Right hindlimb (tissue), 1 donor: ENCODE measurements at regions not wholly inside any gene's neighbourhood (a gene's known extent, or its start where the extent isn't known, plus 50 kb on each side); places are given as distances from the start of the nearest gene placed in this dataset.

Experiments used
- DNase-seq: peaks from one replicate; pipeline ENCODE4 v3.0.0-alpha.2; 2018

DNA sequence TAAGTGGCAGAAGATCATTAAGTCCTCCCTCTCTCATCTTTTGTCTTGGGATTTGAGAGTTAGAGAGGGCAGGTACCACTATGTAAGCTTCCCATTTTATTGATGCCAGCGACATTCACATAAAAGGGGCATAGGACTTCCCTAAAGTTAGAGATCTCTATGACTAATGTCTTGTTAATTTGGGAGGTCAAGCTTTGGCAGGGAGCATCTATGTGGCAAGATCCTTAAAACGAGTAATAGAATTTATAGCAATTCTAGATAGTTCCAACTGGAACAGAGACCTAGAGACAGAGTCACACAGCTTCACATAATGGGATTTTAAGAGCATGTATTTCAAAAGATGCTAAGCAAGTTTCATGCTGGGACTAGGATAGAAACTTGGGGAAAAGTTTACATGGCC, 308.0 kb downstream of the MAP2K6 start:
- no peak for DNase-seq

DNA sequence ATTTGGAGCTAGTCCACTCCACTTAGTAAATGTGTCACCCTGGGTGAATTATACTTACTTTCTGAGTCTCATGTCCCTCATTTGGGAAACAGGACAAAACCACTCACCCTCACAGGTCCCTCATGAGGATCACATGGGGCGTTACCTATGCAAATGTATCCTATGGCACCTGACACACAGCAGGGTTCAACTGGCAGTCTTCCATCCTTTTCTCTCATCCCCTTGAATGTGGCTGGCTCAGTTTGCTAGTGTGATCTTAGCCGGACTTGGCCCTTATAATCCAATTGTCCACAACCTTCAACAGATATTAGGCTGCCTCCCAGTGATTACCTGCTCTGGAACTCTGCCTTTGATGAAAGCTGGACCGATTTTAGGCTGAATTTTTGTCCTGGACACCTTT, 308.8 kb downstream of the MAP2K6 start:
- DNase-seq, result no peak

- no peak for DNase-seq
Observed at GRCh38 chr17:69723741-69724140, 309.2 kb downstream of the MAP2K6 start.

DNA sequence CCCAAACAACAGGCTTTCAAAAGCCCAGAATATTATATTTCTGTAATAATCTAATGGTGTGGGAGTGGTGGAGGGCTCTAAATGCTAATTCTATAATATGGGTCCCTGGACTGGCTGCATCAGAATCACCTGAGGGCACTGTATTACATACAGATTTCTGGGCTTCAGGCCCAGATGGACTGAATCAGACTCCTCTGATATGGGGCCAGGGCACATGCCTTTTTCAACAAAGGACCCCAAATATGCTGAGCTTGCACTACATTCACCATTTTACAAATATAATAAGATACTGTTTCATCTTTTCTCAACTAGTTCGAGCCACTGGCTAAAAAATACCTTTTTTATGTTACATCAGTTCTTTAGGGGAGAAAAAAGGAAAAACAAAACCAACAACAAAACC, 309.7 kb downstream of the MAP2K6 start:
- no peak for DNase-seq

DNA sequence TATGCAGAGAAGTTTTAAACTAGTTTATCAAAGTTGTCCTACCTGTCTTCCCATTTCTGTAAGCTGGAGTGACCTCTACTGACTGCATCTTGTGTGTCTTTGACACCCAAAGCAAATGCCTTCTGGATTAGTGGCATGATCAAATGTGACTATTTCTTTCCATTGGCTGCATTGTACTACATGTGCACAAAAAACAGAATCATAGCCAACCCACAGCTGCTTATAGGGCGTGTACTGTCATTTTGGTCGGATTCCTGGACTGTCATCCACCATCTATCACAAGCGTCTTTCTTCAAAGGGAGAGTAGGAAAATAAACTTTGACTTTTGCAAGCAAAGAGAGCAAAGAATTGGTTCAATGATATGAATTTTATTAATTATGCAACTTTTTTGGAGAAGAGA, 310.6 kb downstream of the MAP2K6 start:
- no peak for DNase-seq

DNA sequence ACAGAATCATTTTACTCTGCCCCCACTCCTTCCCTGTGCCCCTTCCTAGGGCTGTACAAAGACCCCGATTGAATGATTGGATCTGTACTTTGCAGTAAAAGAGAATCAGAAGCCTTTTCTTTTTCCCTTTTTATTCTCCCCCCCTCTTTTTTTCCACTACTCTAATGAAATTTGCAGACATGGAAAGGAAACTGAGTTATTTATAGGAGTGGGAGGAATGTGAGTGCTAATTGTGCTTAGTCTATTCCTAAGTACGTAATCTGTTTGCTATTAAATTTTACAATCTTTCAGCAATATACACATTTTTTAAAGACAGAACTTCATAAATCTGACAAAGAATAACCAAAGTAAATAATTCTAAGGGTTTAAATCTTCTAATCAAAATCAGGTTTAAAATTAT, 314.3 kb downstream of the MAP2K6 start:
- DNase-seq, result no peak

DNA sequence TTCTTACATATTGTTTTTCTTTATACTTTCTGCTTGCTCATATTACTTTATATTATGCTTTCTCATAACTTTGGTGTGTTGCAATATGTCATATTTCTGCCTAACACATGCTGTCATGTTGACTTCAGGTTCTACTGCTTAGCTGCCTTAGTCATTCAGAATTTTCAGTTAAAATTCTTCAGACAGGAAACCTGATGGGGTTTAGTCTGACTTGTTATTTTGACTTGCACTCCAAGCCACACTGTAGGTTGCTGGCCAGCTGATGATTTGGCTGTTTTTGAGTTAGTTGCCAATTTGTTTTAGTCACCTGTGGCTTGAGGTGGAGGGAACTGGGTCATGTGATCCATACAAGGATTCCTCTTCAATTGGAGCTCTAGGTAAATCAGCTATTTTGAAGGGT, 315.4 kb downstream of the MAP2K6 start:
- DNase-seq, result no peak

DNA sequence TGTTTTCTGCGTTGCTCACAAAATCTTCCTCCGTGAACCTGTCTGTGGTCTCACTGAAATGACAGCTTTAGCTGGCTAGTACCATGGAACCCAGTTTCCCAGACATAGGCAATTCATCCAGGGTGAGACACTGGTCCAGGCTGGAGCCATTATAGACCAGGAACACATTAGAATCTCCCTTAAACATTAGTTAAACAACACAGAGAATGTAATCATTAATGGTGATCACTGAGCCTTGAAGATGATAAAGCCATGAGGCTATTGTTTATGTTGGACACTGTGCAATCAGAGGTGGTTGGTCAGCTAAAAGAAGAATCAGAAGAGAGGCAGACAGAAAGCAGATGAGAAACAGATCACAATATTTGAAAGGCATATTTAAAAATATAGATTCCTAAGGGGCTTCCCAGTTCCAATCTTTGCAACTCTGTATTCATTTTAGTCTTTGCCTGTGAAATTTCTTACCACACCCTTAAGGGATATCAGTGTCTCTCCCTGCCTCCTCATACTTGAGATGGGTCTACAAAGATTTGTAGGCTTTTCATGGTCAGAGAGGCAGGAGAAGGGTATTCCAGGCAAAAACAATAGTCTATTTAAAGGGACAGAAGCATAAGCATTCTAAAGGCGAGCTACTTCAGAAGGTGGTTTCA, 317.9 kb downstream of the MAP2K6 start:
- DNase-seq, result no peak

DNA sequence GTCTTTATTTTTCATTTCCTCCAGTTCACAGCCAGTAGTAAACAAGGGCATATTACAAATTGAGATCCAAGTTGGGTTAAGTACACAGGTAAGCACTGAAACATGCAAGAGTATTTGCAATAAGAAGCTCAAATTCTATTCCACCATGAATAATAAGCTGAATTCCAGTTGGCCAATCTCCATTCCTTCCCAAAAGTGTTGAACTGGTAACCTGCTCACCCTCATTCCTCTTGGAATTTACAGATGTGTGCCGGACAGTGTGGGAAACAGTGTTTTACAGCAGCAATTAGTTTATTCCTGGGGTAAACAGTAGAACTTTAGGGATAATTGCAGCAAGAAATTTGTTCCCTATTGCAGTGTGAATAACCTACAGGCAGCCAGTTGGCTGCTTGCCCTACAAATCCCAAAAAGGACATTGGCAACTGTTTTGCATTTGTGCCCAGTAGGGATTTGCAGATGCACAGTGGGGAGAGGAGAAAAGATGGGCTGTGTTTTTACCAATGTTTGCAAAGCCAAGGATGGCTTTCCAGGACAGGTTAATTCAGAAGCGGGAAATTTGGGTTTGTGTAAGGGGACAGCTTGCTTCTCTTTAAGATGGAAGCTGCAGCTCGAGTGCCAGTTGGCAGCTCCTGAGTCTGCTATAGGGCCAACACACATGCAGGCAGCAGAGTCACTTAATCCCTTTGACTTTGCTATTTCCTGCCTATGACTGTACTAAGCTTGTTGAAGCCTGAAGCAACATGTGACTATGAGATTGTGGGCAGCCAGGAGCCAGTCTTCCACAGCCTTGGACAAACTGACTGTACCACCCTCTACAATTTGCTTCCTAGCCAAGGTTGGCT, 318.9 kb downstream of the MAP2K6 start:
- DNase-seq, result peak; percentile 89

- no peak for DNase-seq
Observed at GRCh38 chr17:69734656-69735055, 320.2 kb downstream of the MAP2K6 start.

GRCh38 chr17:69735285-69735684, 320.8 kb downstream of the MAP2K6 start:
- DNase-seq, result no peak

DNA sequence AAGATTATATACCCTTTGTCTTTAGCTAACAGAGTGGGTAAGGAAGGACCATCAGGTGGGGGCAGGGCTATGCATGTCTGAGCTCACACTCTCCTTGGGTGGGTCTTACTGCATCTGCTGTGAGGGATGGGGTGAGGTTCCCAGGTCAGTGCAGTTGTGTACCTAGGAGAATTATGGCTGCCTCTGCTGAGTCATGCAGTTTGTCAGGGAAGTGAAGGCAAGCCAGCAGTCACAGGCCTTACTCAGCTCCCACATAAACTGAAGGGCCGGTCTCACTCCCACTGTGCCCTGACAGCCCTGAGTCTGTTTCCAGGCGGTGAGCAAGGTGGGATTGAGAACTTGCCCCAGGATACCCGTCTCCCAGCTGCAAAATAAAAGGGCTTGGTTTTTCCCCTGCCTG, 328.6 kb downstream of the MAP2K6 start:
- no peak for DNase-seq

- no peak for DNase-seq
Observed at GRCh38 chr17:69744512-69745070, 330.1 kb downstream of the MAP2K6 start.

GRCh38 chr17:69749911-69750310, 325.1 kb upstream of the KCNJ16 start:
- no peak for DNase-seq

DNA sequence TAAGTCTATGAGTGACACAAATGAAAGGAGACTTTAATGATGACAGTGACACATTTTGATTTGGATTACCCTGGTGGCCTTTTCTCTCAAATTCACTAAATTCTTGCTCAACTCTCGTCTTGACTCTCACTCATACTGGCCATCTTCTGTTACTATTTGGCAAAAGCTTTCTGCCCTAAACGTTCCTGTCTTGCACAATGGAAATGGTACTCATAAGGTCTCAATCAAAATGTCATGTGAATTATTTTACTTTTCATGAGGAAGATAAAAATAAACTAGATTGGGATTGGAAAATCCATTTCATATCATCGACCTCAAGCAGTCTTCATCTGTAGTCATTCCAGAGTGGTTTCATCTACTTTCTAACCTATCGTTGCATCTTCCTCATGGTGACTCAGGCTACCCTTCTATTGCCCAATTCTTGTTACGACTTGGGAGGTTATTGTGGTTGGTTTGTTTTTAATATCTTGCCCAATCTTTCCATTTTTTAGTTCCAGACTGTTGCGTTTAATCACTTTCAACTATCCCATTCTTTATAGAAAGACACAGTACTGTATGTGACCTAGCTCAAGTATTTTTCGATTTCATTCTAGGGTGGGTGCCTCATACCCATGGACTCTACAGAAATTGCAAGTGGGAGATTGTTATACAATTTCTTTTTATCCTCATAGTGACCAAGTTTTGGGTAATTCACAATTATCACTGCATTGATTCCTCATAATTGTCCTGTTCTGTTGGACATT, 317.2 kb upstream of the KCNJ16 start:
- no peak for DNase-seq

GRCh38 chr17:69760562-69760961, 314.5 kb upstream of the KCNJ16 start:
- DNase-seq, result no peak

DNA sequence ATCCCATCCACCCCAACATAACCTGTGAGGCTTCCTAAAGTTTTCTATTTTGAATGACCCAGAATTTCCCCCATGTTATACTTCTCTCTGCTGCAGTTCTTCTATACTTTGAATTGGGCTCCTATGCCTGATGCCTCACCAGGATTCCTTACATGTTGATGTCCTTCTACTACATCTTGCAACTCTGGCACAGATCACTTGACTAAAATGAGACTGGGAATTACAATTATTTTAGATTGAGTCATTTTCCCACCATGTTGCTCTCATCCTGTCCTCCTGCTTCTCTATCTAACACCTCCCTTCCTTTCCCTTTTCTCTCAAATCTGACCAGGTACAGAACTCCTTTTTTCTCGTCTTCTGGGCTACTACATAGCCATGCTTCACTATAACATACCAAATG, 314.0 kb upstream of the KCNJ16 start:
- no peak for DNase-seq

GRCh38 chr17:69761767-69762321, 313.2 kb upstream of the KCNJ16 start:
- DNase-seq, result no peak

DNA sequence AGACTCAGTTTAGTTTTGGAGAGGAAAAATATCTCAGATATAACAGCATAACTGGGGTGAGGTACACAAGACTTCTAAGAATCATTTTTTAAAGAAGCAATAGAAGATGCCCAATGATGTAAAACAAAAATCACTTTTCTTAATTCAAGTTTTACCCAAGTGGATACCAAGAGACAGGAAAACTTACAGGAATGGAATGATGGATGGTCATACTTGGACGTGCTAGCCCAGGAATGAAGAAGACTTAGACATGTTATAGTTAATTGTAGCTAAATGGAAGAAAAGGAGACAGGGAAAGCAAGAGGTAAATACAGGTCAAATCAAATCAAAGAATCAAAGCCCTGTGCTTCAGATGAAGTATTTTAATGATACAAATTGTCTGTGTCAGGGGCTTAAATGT, 312.7 kb upstream of the KCNJ16 start:
- DNase-seq, result no peak

GRCh38 chr17:69762766-69763165, 312.3 kb upstream of the KCNJ16 start:
- no peak for DNase-seq

GRCh38 chr17:69763503-69763902, 311.5 kb upstream of the KCNJ16 start:
- DNase-seq, result peak; percentile 21

DNA sequence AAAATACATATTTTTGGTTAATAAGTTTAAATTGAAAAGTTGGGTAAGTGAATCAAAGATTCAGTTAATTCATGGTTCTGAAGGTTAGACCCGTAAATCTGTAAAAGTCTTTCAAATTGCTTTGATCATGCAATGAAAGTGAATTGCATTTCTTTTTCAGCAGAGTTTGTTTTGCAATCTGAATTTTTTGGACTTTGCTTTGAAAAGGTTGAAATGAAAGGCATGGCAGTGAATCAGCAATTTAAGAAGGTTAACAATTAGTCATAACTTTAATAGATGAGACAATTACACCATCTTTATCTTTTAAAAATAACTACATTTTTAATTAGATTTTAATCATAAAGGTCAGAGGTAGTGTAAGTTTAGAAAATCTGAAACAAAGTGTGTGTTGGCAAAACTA, 310.9 kb upstream of the KCNJ16 start:
- DNase-seq, result no peak

GRCh38 chr17:69769050-69769449, 306.0 kb upstream of the KCNJ16 start:
- no peak for DNase-seq
